Cardiac muscle cell (in vitro differentiated cells and primary cell): ENCODE measurements at regions not wholly inside any gene's neighbourhood (a gene's known extent, or its start where the extent isn't known, plus 50 kb on each side); places are given as distances from the start of the nearest gene placed in this dataset.

Experiments used
- DNase-seq, 2 donors: peaks; one replicate each; pipeline versions ENCODE4 v3.0.0 to v3.0.0-alpha.2; 2010 to 2017; ENCODE audit warnings: low read depth in 1 of 2, low spot score in 1 of 2
- H3K27ac ChIP-seq: fragments of 200-600 bp; sonication (generic); 2 replicates; pipeline ENCODE4 v1.5.1; 2016
- H3K27me3 ChIP-seq: fragments of 200-600 bp; sonication (generic); 2 replicates; pipeline ENCODE4 v1.6.0; 2016; ENCODE audit warnings: control low read depth
- H3K36me3 ChIP-seq: fragments of 200-600 bp; sonication (generic); 2 replicates; pipeline ENCODE4 v1.5.1; 2016; ENCODE audit warnings: control low read depth
- H3K4me1 ChIP-seq: fragments of 200-600 bp; sonication (generic); 2 replicates; pipeline ENCODE4 v1.8.1; 2017; ENCODE audit warnings: low read depth, mild to moderate bottlenecking, mixed run types
- H3K4me3 ChIP-seq: fragments of 200-600 bp; sonication (generic); 2 replicates; pipeline ENCODE4 v1.5.1; 2016; ENCODE audit warnings: mild to moderate bottlenecking
- H3K9me3 ChIP-seq: fragments of 200-600 bp; sonication (generic); 2 replicates; pipeline ENCODE4 v1.5.1; 2017; ENCODE audit warnings: low read depth, mild to moderate bottlenecking, control low read depth
- TF ChIP-seq, protein P1 (sequence below): IDR thresholded peaks from 2 replicates; pipeline ENCODE4 v1.5.1; 2012; ENCODE audit warnings: low read depth, mild to moderate bottlenecking, low read length

DNA sequence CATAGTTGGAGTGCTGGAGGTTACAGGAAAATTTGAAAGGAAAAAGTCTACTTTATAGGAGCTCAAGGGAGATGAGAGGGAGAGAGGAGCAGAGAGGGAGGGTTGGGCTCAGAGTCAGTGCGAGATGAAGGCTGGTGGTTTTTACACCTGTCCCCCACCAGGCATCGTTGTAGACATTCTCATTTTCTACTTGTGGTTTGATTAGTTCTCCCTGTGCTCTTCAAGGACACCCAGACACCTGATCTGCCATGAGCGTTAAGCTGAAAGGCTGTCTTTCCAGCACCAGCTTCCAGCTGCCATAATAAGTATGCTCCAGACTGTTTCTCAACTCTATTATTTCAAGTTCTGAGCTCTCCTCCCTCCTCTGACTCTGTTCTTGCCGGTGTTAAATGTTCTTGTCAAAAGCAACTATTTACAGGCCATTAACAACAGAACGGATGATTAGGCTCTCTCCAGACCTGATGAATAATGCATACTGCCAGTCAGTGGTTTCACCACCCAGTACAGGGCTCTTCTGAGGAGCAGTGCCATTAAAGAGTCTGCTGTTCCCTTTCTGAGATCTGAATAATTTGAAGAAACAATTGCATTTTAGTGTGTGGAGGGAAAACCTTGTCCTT, 514.6 kb upstream of the MCTP2 start:
- TF ChIP-seq, protein P1, sequence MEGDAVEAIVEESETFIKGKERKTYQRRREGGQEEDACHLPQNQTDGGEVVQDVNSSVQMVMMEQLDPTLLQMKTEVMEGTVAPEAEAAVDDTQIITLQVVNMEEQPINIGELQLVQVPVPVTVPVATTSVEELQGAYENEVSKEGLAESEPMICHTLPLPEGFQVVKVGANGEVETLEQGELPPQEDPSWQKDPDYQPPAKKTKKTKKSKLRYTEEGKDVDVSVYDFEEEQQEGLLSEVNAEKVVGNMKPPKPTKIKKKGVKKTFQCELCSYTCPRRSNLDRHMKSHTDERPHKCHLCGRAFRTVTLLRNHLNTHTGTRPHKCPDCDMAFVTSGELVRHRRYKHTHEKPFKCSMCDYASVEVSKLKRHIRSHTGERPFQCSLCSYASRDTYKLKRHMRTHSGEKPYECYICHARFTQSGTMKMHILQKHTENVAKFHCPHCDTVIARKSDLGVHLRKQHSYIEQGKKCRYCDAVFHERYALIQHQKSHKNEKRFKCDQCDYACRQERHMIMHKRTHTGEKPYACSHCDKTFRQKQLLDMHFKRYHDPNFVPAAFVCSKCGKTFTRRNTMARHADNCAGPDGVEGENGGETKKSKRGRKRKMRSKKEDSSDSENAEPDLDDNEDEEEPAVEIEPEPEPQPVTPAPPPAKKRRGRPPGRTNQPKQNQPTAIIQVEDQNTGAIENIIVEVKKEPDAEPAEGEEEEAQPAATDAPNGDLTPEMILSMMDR = no peak
- Histone ChIP-seq H3K27me3 (peaks cover 9% of the 10 kb centered on the region), H3K4me3 (no peak overlapping the region), H3K4me1 (no peaks in the 10 kb centered on the region), H3K27ac (no peak overlapping the region), H3K36me3 (no peaks in the 10 kb centered on the region), H3K9me3 (no peaks in the 10 kb centered on the region)
- no peak for DNase-seq

DNA sequence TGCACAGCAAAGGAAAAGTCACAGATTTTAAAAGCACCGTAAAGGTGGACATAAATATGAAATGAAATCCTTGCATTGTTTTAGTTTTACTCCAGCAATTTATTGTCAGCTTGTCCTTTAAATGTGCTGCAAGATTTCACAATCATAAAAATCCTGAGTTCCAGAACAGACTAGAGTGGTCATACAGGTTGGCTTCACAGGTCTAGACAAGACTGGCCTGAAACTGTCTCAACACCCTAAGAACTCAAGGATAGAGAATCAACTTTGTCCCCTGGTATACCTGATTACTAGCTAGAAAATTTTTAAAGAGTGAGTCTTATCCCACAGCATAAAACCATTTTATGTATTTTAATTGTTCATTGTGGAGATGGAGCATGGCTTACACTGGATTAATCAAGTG, 521.7 kb upstream of the MCTP2 start:
- no peaks in the 10 kb centered on the region for H3K4me1 ChIP-seq
- H3K27ac ChIP-seq = no peak overlapping the region
- H3K36me3 ChIP-seq = no peaks in the 10 kb centered on the region
- no peaks in the 10 kb centered on the region for H3K9me3 ChIP-seq
- peaks cover 8% of the 10 kb centered on the region for H3K27me3 ChIP-seq
- DNase-seq = no peak
- TF ChIP-seq, protein P1 = no peak
- H3K4me3 ChIP-seq = no peak overlapping the region

DNA sequence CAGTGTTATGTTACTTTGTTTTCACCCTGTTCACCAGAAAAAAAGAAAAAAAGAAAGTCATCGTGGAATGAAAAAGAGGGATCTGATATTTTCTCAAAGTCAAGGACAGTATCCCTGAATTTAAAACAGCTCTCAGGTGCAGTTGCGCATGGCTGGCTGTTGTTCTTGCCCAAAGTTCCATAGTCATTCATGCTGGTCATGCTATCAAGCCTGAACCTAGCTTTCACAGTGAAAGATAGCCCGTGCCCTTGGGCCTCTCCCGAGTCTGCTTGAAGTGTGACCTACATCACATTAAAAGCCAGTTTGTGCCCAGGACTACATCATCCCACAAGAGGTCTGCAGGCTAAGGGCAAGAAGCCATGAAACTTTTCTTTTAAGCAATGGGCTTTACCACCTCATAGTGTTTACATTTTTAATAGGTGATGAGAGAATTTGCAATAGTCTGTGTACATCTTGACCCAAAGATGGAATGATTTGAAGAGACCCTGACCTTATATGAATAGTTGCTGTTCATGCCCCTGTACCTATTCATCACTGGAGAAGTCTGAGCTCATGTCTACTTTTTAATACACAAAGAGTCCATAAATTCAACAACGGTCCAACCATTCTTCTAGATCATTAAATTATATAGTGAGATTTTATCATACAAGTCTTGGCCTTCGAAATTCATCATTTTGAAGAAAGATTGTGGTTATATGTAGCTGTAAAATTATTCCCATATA, 522.5 kb upstream of the MCTP2 start:
- Histone ChIP-seq H3K4me1 (no peaks in the 10 kb centered on the region), H3K36me3 (no peaks in the 10 kb centered on the region), H3K27me3 (peaks cover 6% of the 10 kb centered on the region), H3K9me3 (no peaks in the 10 kb centered on the region), H3K4me3 (no peak overlapping the region), H3K27ac (no peak overlapping the region)
- DNase-seq = no peak
- TF ChIP-seq, protein P1 = no peak

DNA sequence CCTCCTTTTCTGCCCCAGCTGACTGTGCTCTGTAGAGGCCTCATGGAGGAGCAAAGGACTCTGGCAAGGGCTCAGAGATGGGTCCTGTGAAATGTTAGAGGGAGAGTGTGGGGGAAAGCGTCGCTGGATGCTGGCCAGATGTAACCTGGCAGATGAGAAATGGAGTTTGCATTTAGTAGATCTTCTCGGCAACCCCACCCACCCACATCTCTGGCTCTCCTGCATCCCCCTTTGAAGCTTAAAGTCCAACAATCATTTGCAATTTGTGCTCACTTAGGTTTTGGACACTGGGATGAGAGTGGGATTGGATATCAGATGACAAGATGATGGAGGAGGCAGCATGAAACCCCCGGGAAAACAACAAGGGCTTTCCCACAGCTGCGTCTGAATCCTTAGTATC, 523.6 kb upstream of the MCTP2 start:
- no peak overlapping the region for H3K27ac ChIP-seq

DNA sequence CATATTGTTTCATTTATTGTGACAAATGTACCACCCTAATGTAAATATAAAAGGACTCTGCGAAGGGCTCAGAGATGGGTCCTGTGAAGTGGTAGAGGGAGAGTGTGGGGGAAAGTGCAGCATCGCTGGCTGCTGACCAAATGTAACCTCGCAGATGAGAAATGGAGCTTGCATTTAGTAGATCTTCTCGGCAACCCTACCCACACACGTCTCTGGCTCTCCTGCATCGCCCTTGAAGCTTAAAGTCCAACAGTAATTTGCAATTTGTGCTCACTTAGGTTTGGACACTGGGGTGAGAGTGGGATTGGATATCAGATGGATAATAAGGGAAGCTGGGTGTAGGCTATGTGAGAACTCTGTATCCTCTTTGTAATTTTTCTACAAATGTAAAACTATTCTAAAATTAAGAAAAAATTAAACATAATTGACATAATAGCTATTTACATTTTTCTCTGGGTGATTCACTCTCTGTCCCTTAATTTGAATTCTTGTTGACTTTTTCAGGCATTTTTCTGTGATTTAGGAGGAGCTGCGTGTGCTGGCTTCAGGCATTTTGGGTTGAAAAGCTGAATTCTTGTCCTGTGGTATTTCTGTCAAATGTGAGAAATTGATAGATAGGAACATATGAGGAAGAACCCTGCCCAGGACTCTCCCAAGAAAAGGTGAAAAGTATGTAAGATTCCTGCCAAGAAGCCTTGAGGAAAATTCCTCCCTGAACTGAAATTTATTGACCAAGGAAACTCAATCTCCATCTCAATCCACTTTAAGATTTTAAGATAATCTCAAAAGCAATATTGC, 524.7 kb upstream of the MCTP2 start:
- no peak overlapping the region for H3K4me3 ChIP-seq
- no peak overlapping the region for H3K27ac ChIP-seq
- no peaks in the 10 kb centered on the region for H3K9me3 ChIP-seq
- no peaks in the 10 kb centered on the region for H3K36me3 ChIP-seq
- no peaks in the 10 kb centered on the region for H3K4me1 ChIP-seq
- DNase-seq = no peak
- TF ChIP-seq, protein P1 = no peak
- H3K27me3 ChIP-seq = peaks cover 6% of the 10 kb centered on the region

More for the DNA sequence above, 523.6 kb upstream of the MCTP2 start:
- Histone ChIP-seq H3K36me3 (no peaks in the 10 kb centered on the region), H3K4me1 (no peaks in the 10 kb centered on the region), H3K27me3 (peaks cover 6% of the 10 kb centered on the region), H3K9me3 (no peaks in the 10 kb centered on the region), H3K4me3 (no peak overlapping the region)
- no peak for DNase-seq
- TF ChIP-seq, protein P1 = no peak
